Coronary artery (tissue), 2 donors: ENCODE measurements at regions not wholly inside any gene's neighbourhood (a gene's known extent, or its start where the extent isn't known, plus 50 kb on each side); places are given as distances from the start of the nearest gene placed in this dataset.
"Not testable (repeated sequence)": the region's sequence is repeated elsewhere in the genome, so short reads cannot be mapped to it uniquely, and the experiment has no call there.

Experiments
- DNase-seq: peaks from one replicate; pipeline ENCODE4 v3.0.0-alpha.2; 2017; ENCODE audit warnings: low spot score
- H3K27ac ChIP-seq, 2 donors: fragments of 200-600 bp; sonication (generic); one replicate each; pipeline ENCODE4 v1.5.1; 2016 to 2019
- H3K4me3 ChIP-seq: fragments of 200-600 bp; sonication (generic); 2 replicates; pipeline ENCODE4 v1.5.1; 2016; ENCODE audit warnings: mild to moderate bottlenecking, moderate library complexity
- TF ChIP-seq, protein P1 (sequence below): fragments of 200-600 bp; sonication (generic); IDR thresholded peaks from one replicate; pipeline ENCODE4 v1.5.1; 2019; ENCODE audit warnings: antibody characterized with exemption

DNA sequence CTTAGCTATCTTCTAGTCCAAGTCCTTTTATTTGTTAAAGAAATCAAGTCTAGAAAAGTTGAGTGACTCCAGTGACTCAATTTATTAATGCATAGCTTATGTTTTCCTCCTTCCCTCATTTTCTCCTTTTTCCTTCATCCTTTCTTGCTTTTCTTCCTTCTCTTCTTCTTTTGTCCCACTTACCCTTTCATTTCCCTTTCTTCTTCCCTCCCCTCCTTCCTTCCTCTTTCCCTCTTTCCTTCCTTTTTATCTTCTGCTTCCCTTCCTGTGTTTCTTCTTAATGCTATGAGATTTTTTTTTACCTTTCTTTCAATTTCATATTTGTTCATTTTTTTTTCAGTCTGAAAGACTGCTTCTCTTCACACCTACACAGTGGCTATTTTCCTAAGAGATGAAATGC, 555.5 kb downstream of the PIK3C3 start:
- Histone ChIP-seq H3K27ac (no peak overlapping the region), H3K4me3 (no peak overlapping the region)
- TF ChIP-seq, protein P1, sequence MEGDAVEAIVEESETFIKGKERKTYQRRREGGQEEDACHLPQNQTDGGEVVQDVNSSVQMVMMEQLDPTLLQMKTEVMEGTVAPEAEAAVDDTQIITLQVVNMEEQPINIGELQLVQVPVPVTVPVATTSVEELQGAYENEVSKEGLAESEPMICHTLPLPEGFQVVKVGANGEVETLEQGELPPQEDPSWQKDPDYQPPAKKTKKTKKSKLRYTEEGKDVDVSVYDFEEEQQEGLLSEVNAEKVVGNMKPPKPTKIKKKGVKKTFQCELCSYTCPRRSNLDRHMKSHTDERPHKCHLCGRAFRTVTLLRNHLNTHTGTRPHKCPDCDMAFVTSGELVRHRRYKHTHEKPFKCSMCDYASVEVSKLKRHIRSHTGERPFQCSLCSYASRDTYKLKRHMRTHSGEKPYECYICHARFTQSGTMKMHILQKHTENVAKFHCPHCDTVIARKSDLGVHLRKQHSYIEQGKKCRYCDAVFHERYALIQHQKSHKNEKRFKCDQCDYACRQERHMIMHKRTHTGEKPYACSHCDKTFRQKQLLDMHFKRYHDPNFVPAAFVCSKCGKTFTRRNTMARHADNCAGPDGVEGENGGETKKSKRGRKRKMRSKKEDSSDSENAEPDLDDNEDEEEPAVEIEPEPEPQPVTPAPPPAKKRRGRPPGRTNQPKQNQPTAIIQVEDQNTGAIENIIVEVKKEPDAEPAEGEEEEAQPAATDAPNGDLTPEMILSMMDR: no peak
- DNase-seq: no peak

DNA sequence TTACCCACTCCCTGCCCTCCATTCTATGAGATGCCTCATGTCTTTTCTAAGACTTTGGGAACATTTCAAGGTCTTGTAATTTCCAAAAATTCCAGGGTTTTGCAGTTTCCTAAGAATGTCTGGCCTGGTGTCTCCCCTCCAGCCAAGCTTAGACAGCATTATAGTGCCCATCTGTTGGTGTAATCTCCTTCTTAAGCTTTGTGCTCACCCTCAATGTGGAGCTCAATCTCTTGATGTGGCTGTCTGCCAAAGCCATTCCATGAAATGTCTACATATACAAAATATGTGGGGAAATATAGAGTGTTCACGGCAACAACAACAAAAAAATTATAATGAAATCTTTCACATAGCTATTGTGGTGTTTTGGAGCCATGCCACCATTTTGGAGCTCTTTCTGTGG, 558.4 kb downstream of the PIK3C3 start:
- Histone ChIP-seq H3K4me3 (no peak overlapping the region), H3K27ac (no peak overlapping the region)
- DNase-seq: no peak
- TF ChIP-seq, protein P1: no peak

DNA sequence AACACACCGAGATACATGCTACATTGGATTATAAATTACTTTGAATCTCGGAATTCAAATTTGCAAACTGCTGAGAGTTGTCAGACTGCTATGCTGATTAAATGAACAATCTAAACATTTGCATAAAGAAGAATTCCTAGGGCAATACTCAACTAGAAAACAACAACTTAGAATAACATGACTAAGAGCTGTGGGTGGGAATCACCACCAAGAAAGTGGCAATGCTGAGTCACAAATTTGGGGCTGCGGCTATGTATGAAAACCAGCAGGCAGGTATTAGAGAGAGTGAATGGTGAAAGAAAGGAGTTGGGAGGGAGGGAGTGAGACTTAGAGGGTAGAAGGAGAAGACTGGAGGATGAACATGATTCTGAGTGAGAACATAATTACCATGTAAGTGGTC, 559.5 kb downstream of the PIK3C3 start:
- Histone ChIP-seq H3K27ac (no peak overlapping the region), H3K4me3 (no peak overlapping the region)
- TF ChIP-seq, protein P1: no peak
- no peak for DNase-seq

DNA sequence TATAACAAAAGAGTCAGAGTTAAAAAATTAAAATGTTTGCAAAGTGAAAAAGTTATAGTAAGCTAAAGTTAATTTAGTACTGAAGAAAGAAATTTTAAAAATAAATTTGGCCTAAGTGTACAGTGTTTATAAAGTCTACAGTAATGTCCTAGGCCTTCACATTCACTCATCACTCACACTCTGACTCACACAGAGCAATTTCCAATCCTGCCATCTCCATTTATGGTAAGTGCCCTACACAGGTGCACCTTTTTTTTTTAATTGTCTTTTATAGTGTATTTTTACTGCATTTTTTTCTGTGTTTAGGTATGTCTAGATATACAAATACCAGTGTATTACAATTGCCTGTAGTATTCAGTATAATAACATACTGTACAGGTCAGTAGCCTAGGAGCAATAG, 562.9 kb downstream of the PIK3C3 start:
- TF ChIP-seq, protein P1: no peak
- no peak overlapping the region for H3K4me3 ChIP-seq
- H3K27ac ChIP-seq: no peak overlapping the region
- no peak for DNase-seq

DNA sequence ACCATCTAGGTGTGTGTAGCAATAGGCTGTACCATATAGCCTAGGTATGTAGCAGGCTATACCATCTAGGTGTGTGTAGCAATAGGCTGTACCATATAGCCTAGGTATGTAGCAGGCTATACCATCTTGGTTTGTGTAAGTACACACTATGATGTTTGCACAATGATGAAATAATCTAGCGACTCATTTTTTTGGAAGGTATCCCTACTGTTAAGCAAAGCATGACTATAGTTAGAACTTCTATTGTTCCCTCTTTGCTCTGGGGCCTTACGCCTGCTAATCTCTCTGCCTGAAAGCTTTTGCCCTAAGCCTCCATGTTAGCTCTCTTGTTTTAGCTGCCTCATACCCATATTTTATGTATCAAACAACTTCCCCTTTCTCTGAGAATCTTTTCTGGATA, 563.3 kb downstream of the PIK3C3 start:
- DNase-seq, H3K27ac ChIP-seq: not testable (repeated sequence)

DNA sequence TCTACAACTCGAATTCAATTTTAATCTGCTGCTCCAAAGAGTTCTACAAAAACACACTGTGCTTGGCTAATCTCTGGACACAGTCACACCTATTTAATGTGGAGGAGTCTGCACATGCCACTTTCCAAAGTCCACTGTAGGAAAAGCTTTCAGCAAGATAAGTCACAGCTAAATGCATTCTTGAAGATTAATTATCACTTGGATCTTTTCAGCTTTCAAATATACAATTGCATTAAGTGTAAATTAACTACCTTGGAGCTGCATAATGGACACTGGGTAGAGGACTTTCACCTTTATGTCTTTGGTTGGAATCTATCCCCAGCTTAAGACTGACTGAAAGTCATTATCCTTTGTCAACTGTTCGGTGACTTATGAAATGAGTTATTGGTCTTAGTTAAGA, 565.1 kb downstream of the PIK3C3 start:
- Histone ChIP-seq H3K27ac (no peak overlapping the region), H3K4me3 (no peak overlapping the region)
- TF ChIP-seq, protein P1: no peak
- no peak for DNase-seq

More for the DNA sequence above, 563.3 kb downstream of the PIK3C3 start:
- H3K4me3 ChIP-seq: not testable (repeated sequence)

DNA sequence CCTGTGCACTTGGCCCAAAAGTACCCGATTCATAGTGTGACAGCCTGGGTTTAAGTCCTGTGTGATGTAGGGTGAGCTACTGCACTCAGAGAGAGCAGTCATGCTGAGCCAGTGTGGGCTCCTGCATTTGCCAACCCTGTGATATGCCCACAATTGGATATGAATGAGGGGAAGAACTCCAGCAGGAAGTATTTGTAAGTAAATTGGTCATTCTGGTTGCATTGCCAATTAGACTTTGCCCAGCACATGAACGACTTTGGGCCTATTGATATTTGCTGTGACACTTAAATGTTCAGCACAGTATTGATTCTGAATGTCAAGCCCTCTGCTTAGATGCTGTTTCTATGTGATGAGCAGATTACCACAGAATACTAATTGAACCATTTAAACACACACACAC, 570.9 kb downstream of the PIK3C3 start:
- TF ChIP-seq, protein P1: no peak
- DNase-seq: no peak
- H3K4me3 ChIP-seq: no peak overlapping the region
- no peak overlapping the region for H3K27ac ChIP-seq

DNA sequence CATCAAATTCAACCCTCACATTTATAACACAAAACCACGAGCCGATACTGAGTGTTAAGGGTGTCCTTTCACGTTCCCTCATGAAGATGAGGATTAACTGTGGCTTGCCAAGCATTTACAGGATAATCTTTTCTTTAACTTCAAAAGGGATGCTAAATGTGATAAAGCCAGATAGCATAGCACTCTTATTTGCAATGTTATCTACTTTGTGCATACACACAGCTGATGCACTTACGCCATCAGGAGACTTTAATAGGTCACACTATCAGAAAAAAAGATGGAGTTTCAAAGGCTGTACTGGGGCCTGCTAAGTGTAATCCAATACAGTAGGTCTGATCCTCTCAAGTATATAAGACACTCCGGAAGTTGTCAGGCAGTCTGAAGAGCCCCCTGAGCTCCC, 572.7 kb downstream of the PIK3C3 start:
- Histone ChIP-seq H3K27ac (no peak overlapping the region), H3K4me3 (no peak overlapping the region)
- no peak for DNase-seq
- TF ChIP-seq, protein P1: no peak
